GM23338 (cell line): ENCODE measurements at regions not wholly inside any gene's neighbourhood (a gene's known extent, or its start where the extent isn't known, plus 50 kb on each side); places are given as distances from the start of the nearest gene placed in this dataset.

Experiments used
- CREB1 ChIP-seq: fragments of 250-450 bp; sonication (Bioruptor Pico); IDR thresholded peaks from 2 replicates; pipeline ENCODE4 v1.5.0; 2020; ENCODE audit warnings: low read depth, mild to moderate bottlenecking, moderate library complexity
- EZH2 ChIP-seq: fragments of 200-600 bp; sonication (generic); IDR thresholded peaks from one replicate; pipeline ENCODE4 v1.8.0; 2017; ENCODE audit warnings: antibody characterized with exemption, mild to moderate bottlenecking, low read depth; ENCODE audit not compliant: unreplicated experiment
- EZH2phosphoT487 ChIP-seq: fragments of 200-600 bp; sonication (generic); IDR thresholded peaks from one replicate; pipeline ENCODE4 v1.8.1; 2018; ENCODE audit warnings: antibody characterized with exemption; ENCODE audit not compliant: unreplicated experiment
- JUNB ChIP-seq: IDR thresholded peaks from one replicate; pipeline ENCODE4 v1.6.1; 2016; ENCODE audit warnings: antibody characterized with exemption; ENCODE audit not compliant: unreplicated experiment
- NANOG ChIP-seq: IDR thresholded peaks from 2 replicates; pipeline ENCODE4 v1.6.1; 2016; ENCODE audit warnings: antibody characterized with exemption, borderline replicate concordance
- POLR2AphosphoS5 ChIP-seq: IDR thresholded peaks from 2 replicates; pipeline ENCODE4 v1.6.1; 2016; ENCODE audit warnings: antibody characterized with exemption, low read depth
- STAT1 ChIP-seq: IDR thresholded peaks from one replicate; pipeline ENCODE4 v1.6.1; 2016; ENCODE audit warnings: antibody characterized with exemption; ENCODE audit not compliant: unreplicated experiment
- ZNF331 ChIP-seq: fragments of 250-450 bp; sonication (Bioruptor Pico); IDR thresholded peaks from 2 replicates; pipeline ENCODE4 v1.5.0; 2020; ENCODE audit warnings: low read depth, mild to moderate bottlenecking, moderate library complexity
- TF ChIP-seq, protein P1 (sequence below), 2 experiments: fragments of 200-600 bp in 1 of 2; sonication (generic) in 1 of 2; conservative IDR thresholded peaks; 2 replicates each; pipeline versions ENCODE4 v1.5.1 to v1.6.1; 2016 to 2017; ENCODE audit warnings: antibody characterized with exemption in 2 of 2, low read depth in 2 of 2, mild to moderate bottlenecking in 2 of 2, moderate library complexity in 1 of 2
- TF ChIP-seq, protein P2 (sequence below): IDR thresholded peaks from one replicate; pipeline ENCODE4 v1.6.1; 2018; ENCODE audit warnings: antibody characterized with exemption; ENCODE audit not compliant: unreplicated experiment
- TF ChIP-seq, protein P3 (sequence below): IDR thresholded peaks from 2 replicates; pipeline ENCODE4 v1.6.1; 2016; ENCODE audit warnings: antibody characterized with exemption

DNA sequence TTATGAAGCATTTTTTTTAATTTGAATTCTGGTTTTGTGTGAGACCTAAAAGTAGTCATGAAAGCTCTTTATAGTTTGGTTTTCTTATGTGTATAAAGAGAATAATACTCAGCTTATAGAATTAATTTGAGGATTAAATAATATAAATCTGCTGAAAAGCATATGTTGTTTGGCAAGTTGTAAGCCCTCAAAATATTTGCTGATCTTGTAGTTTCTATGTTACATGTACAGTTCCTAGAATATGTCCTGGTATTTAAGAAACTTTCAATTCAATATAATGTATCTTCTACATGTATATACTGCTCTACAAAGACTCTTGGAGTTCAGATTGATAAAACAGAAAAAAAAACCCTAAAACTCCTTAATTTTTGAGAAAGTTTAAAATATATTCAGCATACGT lies 605.5 kb upstream of the FAM98A start:
- TF ChIP-seq, protein P1, sequence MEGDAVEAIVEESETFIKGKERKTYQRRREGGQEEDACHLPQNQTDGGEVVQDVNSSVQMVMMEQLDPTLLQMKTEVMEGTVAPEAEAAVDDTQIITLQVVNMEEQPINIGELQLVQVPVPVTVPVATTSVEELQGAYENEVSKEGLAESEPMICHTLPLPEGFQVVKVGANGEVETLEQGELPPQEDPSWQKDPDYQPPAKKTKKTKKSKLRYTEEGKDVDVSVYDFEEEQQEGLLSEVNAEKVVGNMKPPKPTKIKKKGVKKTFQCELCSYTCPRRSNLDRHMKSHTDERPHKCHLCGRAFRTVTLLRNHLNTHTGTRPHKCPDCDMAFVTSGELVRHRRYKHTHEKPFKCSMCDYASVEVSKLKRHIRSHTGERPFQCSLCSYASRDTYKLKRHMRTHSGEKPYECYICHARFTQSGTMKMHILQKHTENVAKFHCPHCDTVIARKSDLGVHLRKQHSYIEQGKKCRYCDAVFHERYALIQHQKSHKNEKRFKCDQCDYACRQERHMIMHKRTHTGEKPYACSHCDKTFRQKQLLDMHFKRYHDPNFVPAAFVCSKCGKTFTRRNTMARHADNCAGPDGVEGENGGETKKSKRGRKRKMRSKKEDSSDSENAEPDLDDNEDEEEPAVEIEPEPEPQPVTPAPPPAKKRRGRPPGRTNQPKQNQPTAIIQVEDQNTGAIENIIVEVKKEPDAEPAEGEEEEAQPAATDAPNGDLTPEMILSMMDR (conservative IDR thresholded peaks at IDR 0.05; ENCODE audit: low read depth in 2 of 2), result no peak
- no peak for TF ChIP-seq POLR2AphosphoS5
- TF ChIP-seq, protein P2, sequence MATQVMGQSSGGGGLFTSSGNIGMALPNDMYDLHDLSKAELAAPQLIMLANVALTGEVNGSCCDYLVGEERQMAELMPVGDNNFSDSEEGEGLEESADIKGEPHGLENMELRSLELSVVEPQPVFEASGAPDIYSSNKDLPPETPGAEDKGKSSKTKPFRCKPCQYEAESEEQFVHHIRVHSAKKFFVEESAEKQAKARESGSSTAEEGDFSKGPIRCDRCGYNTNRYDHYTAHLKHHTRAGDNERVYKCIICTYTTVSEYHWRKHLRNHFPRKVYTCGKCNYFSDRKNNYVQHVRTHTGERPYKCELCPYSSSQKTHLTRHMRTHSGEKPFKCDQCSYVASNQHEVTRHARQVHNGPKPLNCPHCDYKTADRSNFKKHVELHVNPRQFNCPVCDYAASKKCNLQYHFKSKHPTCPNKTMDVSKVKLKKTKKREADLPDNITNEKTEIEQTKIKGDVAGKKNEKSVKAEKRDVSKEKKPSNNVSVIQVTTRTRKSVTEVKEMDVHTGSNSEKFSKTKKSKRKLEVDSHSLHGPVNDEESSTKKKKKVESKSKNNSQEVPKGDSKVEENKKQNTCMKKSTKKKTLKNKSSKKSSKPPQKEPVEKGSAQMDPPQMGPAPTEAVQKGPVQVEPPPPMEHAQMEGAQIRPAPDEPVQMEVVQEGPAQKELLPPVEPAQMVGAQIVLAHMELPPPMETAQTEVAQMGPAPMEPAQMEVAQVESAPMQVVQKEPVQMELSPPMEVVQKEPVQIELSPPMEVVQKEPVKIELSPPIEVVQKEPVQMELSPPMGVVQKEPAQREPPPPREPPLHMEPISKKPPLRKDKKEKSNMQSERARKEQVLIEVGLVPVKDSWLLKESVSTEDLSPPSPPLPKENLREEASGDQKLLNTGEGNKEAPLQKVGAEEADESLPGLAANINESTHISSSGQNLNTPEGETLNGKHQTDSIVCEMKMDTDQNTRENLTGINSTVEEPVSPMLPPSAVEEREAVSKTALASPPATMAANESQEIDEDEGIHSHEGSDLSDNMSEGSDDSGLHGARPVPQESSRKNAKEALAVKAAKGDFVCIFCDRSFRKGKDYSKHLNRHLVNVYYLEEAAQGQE, result no peak
- no peak for TF ChIP-seq EZH2
- TF ChIP-seq CREB1, result no peak
- TF ChIP-seq STAT1, result no peak
- TF ChIP-seq, protein P3, sequence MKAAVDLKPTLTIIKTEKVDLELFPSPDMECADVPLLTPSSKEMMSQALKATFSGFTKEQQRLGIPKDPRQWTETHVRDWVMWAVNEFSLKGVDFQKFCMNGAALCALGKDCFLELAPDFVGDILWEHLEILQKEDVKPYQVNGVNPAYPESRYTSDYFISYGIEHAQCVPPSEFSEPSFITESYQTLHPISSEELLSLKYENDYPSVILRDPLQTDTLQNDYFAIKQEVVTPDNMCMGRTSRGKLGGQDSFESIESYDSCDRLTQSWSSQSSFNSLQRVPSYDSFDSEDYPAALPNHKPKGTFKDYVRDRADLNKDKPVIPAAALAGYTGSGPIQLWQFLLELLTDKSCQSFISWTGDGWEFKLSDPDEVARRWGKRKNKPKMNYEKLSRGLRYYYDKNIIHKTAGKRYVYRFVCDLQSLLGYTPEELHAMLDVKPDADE, result no peak
- no peak for TF ChIP-seq ZNF331 (CRISPR knock-in tag)
- no peak for TF ChIP-seq EZH2phosphoT487
- no peak for TF ChIP-seq NANOG
- TF ChIP-seq JUNB, result no peak
